ENCODE measurements at regions not wholly inside any gene's neighbourhood (a gene's known extent, or its start where the extent isn't known, plus 50 kb on each side); places are given as distances from the start of the nearest gene placed in this dataset.

GRCh38 chr10:2925631-2926030 lies 141.7 kb upstream of the PFKP start:
- ChIA-PET CTCF (ENCODE audit: unreplicated experiment) (no interaction called here), POLR2A (no interaction called here)
- intact Hi-C loops (cut with micrococcal nuclease; ENCODE audit: unreplicated experiment), result loop anchor here (10.0 kb wide), 1 partner anchor 49 kb away; no protein-coding TSS in a partner anchor
- no peak overlapping the region for H3K27ac ChIP-seq (ENCODE audit: low read depth, low read length, poor library complexity, severe bottlenecking)
- H3K9me2 ChIP-seq (ENCODE audit: insufficient read depth, low read length), result no peaks in the 10 kb centered on the region
- no peaks in the 10 kb centered on the region for H3K36me3 ChIP-seq (ENCODE audit: insufficient read depth, low read length)
- H3K4me3 ChIP-seq (ENCODE audit: low read depth, low read length, poor library complexity, severe bottlenecking), result no peak overlapping the region
- no peak overlapping the region for H3K4me2 ChIP-seq (ENCODE audit: low read length)
- TF ChIP-seq EZH2phosphoT487 (IDR thresholded peaks at IDR 0.05; ENCODE audit: borderline replicate concordance, low read depth, low read length), result no peak
- no peak for TF ChIP-seq CTCF (conservative IDR thresholded peaks at IDR 0.05; ENCODE audit: low read length)
- no peaks in the 10 kb centered on the region for H3K9me3 ChIP-seq (ENCODE audit: low read length)
- no peak overlapping the region for H2AFZ ChIP-seq (ENCODE audit: low read length)
- H4K20me1 ChIP-seq (ENCODE audit: insufficient read depth, low read length), result no peaks in the 10 kb centered on the region
- no peaks in the 10 kb centered on the region for H3K4me1 ChIP-seq (ENCODE audit: insufficient read depth, low read length, poor library complexity, severe bottlenecking)
- DNase-seq (ENCODE audit: low spot score), result no peak
- H3K79me2 ChIP-seq (ENCODE audit: insufficient read depth, low read depth, low read length), result no peaks in the 10 kb centered on the region
- BruUV-seq (replicated peaks), result no TSS peak

GRCh38 chr10:2924431-2924830 lies 142.9 kb upstream of the PFKP start:
- no peaks in the 10 kb centered on the region for H3K36me3 ChIP-seq (ENCODE audit: insufficient read depth, low read length)
- no peaks in the 10 kb centered on the region for H3K79me2 ChIP-seq (ENCODE audit: insufficient read depth, low read depth, low read length)
- ChIA-PET POLR2A (no interaction called here), CTCF (ENCODE audit: unreplicated experiment) (no interaction called here)
- H3K4me3 ChIP-seq (ENCODE audit: low read depth, low read length, poor library complexity, severe bottlenecking), result no peak overlapping the region
- no peak overlapping the region for H2AFZ ChIP-seq (ENCODE audit: low read length)
- no peaks in the 10 kb centered on the region for H3K9me3 ChIP-seq (ENCODE audit: low read length)
- BruUV-seq (replicated peaks), result no TSS peak
- TF ChIP-seq EZH2phosphoT487 (IDR thresholded peaks at IDR 0.05; ENCODE audit: borderline replicate concordance, low read depth, low read length) (no peak), CTCF (conservative IDR thresholded peaks at IDR 0.05; ENCODE audit: low read length) (no peak)
- DNase-seq (ENCODE audit: low spot score), result no peak
- no peaks in the 10 kb centered on the region for H3K4me1 ChIP-seq (ENCODE audit: insufficient read depth, low read length, poor library complexity, severe bottlenecking)
- H3K4me2 ChIP-seq (ENCODE audit: low read length), result no peak overlapping the region
- no peaks in the 10 kb centered on the region for H3K9me2 ChIP-seq (ENCODE audit: insufficient read depth, low read length)
- intact Hi-C loops (cut with micrococcal nuclease; ENCODE audit: unreplicated experiment), result loop anchor here (10.0 kb wide), 1 partner anchor 50 kb away; no protein-coding TSS in a partner anchor
- H4K20me1 ChIP-seq (ENCODE audit: insufficient read depth, low read length), result no peaks in the 10 kb centered on the region
- no peak overlapping the region for H3K27ac ChIP-seq (ENCODE audit: low read depth, low read length, poor library complexity, severe bottlenecking)

GRCh38 chr10:2921956-2922680 lies 145.2 kb upstream of the PFKP start:
- Histone ChIP-seq H3K4me1 (ENCODE audit: insufficient read depth, low read length, poor library complexity, severe bottlenecking) (no peaks in the 10 kb centered on the region), H3K79me2 (ENCODE audit: insufficient read depth, low read depth, low read length) (no peaks in the 10 kb centered on the region), H3K27ac (ENCODE audit: low read depth, low read length, poor library complexity, severe bottlenecking) (no peak overlapping the region), H3K9me3 (ENCODE audit: low read length) (no peaks in the 10 kb centered on the region), H3K4me3 (ENCODE audit: low read depth, low read length, poor library complexity, severe bottlenecking) (no peak overlapping the region), H3K4me2 (ENCODE audit: low read length) (no peak overlapping the region), H2AFZ (ENCODE audit: low read length) (no peak overlapping the region), H4K20me1 (ENCODE audit: insufficient read depth, low read length) (no peaks in the 10 kb centered on the region), H3K36me3 (ENCODE audit: insufficient read depth, low read length) (no peaks in the 10 kb centered on the region), H3K9me2 (ENCODE audit: insufficient read depth, low read length) (no peaks in the 10 kb centered on the region)
- POLR2A ChIA-PET, result no interaction called here
- CTCF ChIA-PET (ENCODE audit: unreplicated experiment), result no interaction called here
- DNase-seq (ENCODE audit: low spot score), result no peak
- TF ChIP-seq CTCF (conservative IDR thresholded peaks at IDR 0.05; ENCODE audit: low read length), result no peak
- no peak for TF ChIP-seq EZH2phosphoT487 (IDR thresholded peaks at IDR 0.05; ENCODE audit: borderline replicate concordance, low read depth, low read length)
- no TSS peak for BruUV-seq (replicated peaks)
- intact Hi-C loops (cut with micrococcal nuclease; ENCODE audit: unreplicated experiment), result loop anchor here (10.0 kb wide), 1 partner anchor 53 kb away; no protein-coding TSS in a partner anchor
